ENCODE measurements at regions not wholly inside any gene's neighbourhood (a gene's known extent, or its start where the extent isn't known, plus 50 kb on each side); places are given as distances from the start of the nearest gene placed in this dataset.

- TF ChIP-seq CTCF (IDR thresholded peaks at IDR 0.05) (no peak), POLR2A (IDR thresholded peaks at IDR 0.05) (no peak)
These were observed 286.3 kb upstream of the DACH1 start for GRCh38 chr13:72153272-72153671.

Measured in Peyer's patch (tissue), 4 donors.